ENCODE measurements at regions not wholly inside any gene's neighbourhood (a gene's known extent, or its start where the extent isn't known, plus 50 kb on each side); places are given as distances from the start of the nearest gene placed in this dataset.

GRCh38 chr16:26273607-26274006, 581.8 kb downstream of the HS3ST4 start:
- H3K27ac Mint-ChIP-seq (ENCODE audit: low read depth, unreplicated experiment): no peak overlapping the region
- H3K4me3 Mint-ChIP-seq (ENCODE audit: unreplicated experiment): no peak overlapping the region
- H3K9me3 Mint-ChIP-seq (ENCODE audit: unreplicated experiment): peaks cover 38% of the 10 kb centered on the region
- H3K4me1 Mint-ChIP-seq (ENCODE audit: insufficient read depth, unreplicated experiment): no peaks in the 10 kb centered on the region
- ChIA-PET CTCF (interaction anchor here (0.7 kb wide), 1 partner anchor 134 kb away, joined by 4 read pairs; no protein-coding TSS in a partner anchor), POLR2A (no interaction called here)
- DNase-seq (ENCODE audit: unreplicated experiment): no peak
- H3K36me3 Mint-ChIP-seq (ENCODE audit: insufficient read depth, unreplicated experiment): peaks cover 6% of the 10 kb centered on the region
- intact Hi-C loops (cut with micrococcal nuclease): no loop called here
- BruUV-seq (replicated peaks): no TSS peak
- TF ChIP-seq CTCF (IDR thresholded peaks at IDR 0.05; ENCODE audit: unreplicated experiment): no peak
- H3K27me3 Mint-ChIP-seq (ENCODE audit: insufficient read depth, unreplicated experiment): no peaks in the 10 kb centered on the region

- ChIA-PET CTCF (interaction anchor here (0.7 to 1.8 kb wide), 2 partner anchors 8 to 748 kb away, joined by 3 to 5 read pairs; no protein-coding TSS in a partner anchor), POLR2A (no interaction called here)
- no peaks in the 10 kb centered on the region for H3K27me3 Mint-ChIP-seq (ENCODE audit: insufficient read depth, unreplicated experiment)
- H3K9me3 Mint-ChIP-seq (ENCODE audit: unreplicated experiment): peaks cover 25% of the 10 kb centered on the region
- intact Hi-C loops (cut with micrococcal nuclease): no loop called here
- BruUV-seq (replicated peaks): no TSS peak
- peaks cover 6% of the 10 kb centered on the region for H3K36me3 Mint-ChIP-seq (ENCODE audit: insufficient read depth, unreplicated experiment)
- TF ChIP-seq CTCF (IDR thresholded peaks at IDR 0.05; ENCODE audit: unreplicated experiment): no peak
- H3K4me3 Mint-ChIP-seq (ENCODE audit: unreplicated experiment): no peak overlapping the region
- DNase-seq (ENCODE audit: unreplicated experiment): no peak
- H3K4me1 Mint-ChIP-seq (ENCODE audit: insufficient read depth, unreplicated experiment): no peaks in the 10 kb centered on the region
- no peak overlapping the region for H3K27ac Mint-ChIP-seq (ENCODE audit: low read depth, unreplicated experiment)
These were observed 583.3 kb downstream of the HS3ST4 start for GRCh38 chr16:26275021-26275590.

- no peak overlapping the region for H3K27ac Mint-ChIP-seq (ENCODE audit: low read depth, unreplicated experiment)
- TF ChIP-seq CTCF (IDR thresholded peaks at IDR 0.05; ENCODE audit: unreplicated experiment): no peak
- peaks cover 6% of the 10 kb centered on the region for H3K36me3 Mint-ChIP-seq (ENCODE audit: insufficient read depth, unreplicated experiment)
- no peak overlapping the region for H3K4me3 Mint-ChIP-seq (ENCODE audit: unreplicated experiment)
- intact Hi-C loops (cut with micrococcal nuclease): no loop called here
- no peaks in the 10 kb centered on the region for H3K4me1 Mint-ChIP-seq (ENCODE audit: insufficient read depth, unreplicated experiment)
- H3K27me3 Mint-ChIP-seq (ENCODE audit: insufficient read depth, unreplicated experiment): no peaks in the 10 kb centered on the region
- POLR2A ChIA-PET: no interaction called here
- CTCF ChIA-PET: interaction anchor here (1.8 kb wide), 1 partner anchor 9 kb away, joined by 5 read pairs; no protein-coding TSS in a partner anchor
- no peak for DNase-seq (ENCODE audit: unreplicated experiment)
- BruUV-seq (replicated peaks): no TSS peak
- H3K9me3 Mint-ChIP-seq (ENCODE audit: unreplicated experiment): peaks cover 29% of the 10 kb centered on the region
These were observed 584.5 kb downstream of the HS3ST4 start for GRCh38 chr16:26276289-26276688.

GRCh38 chr16:26281381-26282110, 589.8 kb downstream of the HS3ST4 start:
- DNase-seq (ENCODE audit: unreplicated experiment): no peak
- no peak overlapping the region for H3K27ac Mint-ChIP-seq (ENCODE audit: low read depth, unreplicated experiment)
- H3K36me3 Mint-ChIP-seq (ENCODE audit: insufficient read depth, unreplicated experiment): no peaks in the 10 kb centered on the region
- TF ChIP-seq CTCF (IDR thresholded peaks at IDR 0.05; ENCODE audit: unreplicated experiment): no peak
- intact Hi-C loops (cut with micrococcal nuclease): no loop called here
- ChIA-PET POLR2A (no interaction called here), CTCF (no interaction called here)
- H3K27me3 Mint-ChIP-seq (ENCODE audit: insufficient read depth, unreplicated experiment): no peaks in the 10 kb centered on the region
- no TSS peak for BruUV-seq (replicated peaks)
- H3K4me1 Mint-ChIP-seq (ENCODE audit: insufficient read depth, unreplicated experiment): no peaks in the 10 kb centered on the region
- peaks cover 49% of the 10 kb centered on the region for H3K9me3 Mint-ChIP-seq (ENCODE audit: unreplicated experiment)
- H3K4me3 Mint-ChIP-seq (ENCODE audit: unreplicated experiment): no peak overlapping the region

Data from MCF 10A (cell line).